GM18517 (cell line): ENCODE measurements at regions not wholly inside any gene's neighbourhood (a gene's known extent, or its start where the extent isn't known, plus 50 kb on each side); places are given as distances from the start of the nearest gene placed in this dataset.

ENCODE experiments used
- ATAC-seq: cut with Tn5 transposase; IDR thresholded peaks from one replicate; pipeline ENCODE4 v1.9.1; 2021; ENCODE audit warnings: mild to moderate bottlenecking, moderate library complexity; ENCODE audit not compliant: unreplicated experiment

DNA sequence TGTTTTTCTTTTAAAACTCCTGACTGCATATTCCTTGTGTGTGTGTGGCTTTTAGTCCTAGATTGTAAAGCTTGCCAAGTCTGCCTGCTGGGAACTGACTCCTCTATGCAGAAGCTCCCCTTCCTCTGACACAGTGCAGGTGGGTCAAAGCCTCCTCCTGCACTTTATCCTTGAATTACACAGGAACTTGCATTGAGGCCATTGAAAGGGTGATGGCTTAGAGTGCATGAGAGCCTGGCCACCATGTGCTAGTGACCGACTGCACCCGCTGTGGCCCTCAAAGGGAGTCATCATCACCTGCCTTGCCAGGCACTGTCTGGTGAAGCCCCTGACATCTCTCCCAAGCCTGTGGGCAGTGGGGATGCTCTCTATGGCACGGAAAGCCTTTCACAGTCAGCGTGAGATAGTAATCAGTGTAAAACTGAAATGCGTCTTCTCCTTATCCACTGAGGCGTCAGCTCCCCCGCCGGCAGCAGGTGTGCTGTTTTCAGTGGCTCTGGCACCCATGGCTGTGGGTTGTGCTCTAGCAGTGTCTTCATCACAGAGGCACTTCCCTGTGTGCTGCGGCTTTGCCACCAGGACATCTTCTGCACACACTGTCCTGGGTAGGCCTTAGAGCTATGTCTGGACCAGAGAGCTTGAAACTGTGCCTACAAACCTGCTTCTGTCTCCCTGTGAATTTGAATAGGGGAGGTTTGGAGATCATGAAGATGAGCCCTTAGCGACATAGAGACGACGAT is 87.9 kb downstream of the THBS2 start:
- ATAC-seq = no peak

DNA sequence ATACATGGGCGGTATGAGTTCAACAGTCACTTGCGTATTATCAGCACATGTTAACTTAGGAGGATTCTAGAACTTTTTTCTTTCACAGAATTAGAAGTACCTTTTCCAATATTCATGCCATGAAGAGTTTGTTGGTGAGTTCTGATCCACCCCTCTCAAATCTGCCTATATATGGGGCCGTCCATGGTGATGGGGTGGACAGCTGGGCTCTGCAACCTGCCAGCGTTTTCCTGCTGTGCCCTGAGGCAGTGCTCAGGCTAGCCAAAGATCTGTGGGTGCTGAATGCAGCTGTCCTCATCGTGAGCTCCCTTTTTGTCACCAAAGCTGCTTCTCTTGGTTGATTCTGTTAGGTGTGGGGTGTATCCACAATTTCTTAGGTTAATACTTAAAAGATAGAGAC is 88.7 kb downstream of the THBS2 start:
- ATAC-seq = no peak

DNA sequence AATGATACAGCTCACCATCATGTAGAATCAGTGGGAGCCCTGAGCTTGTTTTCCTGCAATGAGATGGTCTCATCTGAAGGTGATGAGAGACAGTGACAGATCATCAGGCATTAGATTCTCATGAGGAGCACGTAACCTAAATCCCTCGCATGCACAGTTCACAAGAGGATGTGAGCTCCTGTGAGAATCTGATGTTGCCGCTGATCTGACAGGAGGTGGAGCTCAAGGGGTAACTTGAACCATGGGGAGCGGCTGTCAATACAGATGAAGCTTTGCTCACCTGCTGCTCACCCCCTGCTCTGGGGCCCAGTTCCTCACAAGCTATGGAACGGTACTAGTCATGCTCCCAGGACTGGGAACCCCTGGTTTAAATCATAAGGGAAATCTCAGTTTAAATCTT is 89.2 kb downstream of the THBS2 start:
- no peak for ATAC-seq

DNA sequence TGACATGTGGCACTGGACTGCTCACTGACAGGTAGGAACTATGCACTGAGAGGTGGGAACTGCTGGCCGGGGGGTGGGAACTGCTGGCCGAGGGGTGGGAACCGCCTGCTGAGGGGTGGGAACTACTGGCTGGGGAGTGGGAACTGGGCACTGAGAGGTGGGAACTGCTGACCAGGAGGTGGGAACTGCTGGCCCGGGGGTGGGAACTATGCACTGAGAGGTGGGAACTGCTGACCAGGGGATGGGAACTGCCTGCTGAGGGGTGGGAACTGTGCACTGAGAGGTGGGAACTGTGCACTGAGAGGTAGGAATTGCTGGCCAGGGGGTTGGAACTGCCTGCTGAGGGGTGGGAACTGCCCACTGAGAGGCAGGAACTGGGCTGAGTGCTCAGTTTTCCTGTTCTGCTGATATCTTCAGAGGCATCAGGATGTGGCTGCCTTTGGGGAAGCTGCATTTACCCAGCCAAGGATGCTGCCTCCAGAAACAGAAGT is 90.2 kb downstream of the THBS2 start:
- no peak for ATAC-seq

DNA sequence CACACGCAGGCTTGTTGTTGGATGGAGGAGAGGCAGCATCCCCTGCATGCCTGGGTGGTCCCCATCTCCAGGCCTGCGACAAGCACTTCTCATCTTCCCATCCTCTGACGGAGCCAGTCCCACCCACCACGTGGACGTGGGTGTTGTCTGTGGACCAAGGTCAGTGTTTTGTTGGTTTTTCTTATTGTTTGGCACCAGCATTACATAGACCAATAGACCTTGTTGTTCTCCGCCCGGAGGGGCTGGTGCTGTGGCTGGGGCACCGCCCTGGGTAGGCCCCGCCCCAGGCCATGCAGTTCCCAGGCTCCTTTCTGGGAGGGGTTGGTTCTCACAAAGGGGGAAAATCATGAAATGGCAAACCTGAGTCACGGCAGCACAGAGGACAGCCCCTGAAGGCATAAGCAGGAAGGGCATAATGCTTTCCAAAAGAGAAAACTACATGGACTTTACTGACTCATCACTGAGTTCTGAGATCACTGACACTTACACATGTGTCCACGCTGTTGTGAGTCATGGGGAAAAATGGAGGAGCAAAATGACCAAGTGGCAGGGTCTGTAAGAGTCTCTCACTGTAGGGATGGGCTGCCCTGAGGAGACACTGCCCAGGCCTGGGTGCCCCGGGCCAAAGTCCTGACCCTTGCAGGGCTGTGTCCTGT is 90.8 kb downstream of the THBS2 start:
- no peak for ATAC-seq

DNA sequence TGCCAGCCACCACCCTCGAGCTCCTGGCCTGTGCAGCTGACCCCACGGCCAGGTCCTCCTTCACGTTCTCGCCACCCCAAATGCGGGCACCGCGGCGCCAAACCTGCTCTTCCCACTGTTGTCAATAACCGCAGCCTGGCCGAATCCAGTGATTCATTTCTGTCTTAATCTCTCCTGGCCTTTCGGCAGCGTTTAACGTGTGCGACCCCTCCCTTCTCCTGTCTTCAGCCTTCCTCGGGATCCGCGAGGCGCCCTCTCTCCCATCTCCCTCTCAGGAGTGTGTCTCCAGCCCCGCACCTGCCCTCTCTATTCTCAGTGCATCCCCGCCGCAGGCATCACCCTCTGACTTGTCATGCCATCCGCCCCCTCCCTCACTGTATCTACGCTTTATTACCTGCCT is 91.4 kb downstream of the THBS2 start:
- no peak for ATAC-seq

DNA sequence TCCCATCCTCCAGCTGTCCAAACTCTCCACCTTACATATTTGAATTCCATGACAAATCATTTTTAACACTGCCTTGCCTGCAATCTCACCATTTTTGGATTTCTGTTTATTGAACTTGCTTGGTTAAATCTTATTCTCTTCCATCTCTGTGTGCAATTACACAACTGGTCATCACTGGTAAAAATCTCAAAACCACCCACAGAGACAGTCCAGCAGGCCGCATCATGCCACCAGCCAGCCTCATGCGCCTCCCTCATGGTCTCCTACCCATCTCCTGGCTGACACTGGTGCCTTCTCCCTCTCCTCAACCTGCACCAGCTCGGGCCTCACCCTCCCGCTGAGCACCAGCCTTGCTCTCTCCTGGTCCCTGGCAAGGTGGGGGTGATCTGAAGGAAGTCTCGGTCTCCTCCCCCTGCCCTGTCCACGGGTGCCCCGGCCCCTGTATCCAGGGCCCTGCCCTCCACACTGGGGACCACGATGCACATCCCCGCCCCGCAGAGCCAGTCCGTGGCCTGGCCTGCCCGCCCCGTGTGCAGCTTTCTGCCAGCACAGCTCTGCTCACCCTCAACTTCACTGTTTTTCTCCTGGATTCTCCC is 92.0 kb downstream of the THBS2 start:
- no peak for ATAC-seq

DNA sequence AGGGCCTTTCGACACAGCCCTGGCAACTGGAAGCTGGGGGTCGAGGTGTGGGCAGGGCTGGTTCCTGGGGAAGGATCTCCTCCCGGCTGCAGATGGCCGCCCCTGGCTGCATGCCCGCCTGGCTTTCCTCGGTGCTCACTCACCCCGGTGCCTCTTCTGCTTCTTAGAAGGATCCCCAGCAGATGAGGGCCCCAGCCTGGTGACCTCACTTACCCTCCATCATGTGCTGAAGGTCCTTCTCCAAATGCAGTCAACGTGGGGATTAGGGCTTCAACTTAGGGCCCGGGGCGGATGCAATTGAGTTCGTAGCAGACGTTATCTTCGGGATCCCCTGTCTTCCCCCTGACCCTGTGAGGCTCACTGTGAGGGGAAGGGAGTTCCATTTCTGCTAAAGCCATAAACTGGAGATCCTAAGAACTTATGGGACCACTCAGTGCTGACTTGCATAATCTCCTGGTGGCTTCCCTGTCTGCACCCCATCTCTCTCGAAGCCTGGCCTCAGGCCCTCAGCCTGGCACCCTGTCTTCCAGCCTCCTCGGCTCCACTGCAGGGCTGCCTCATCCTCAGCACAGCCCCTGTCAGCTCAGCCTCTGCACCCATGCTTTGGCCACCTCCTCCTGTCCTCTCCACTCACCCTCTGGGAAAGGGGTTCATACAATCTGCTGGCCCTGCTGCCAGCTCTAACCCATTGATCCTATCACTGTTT is 92.6 kb downstream of the THBS2 start:
- ATAC-seq = no peak

DNA sequence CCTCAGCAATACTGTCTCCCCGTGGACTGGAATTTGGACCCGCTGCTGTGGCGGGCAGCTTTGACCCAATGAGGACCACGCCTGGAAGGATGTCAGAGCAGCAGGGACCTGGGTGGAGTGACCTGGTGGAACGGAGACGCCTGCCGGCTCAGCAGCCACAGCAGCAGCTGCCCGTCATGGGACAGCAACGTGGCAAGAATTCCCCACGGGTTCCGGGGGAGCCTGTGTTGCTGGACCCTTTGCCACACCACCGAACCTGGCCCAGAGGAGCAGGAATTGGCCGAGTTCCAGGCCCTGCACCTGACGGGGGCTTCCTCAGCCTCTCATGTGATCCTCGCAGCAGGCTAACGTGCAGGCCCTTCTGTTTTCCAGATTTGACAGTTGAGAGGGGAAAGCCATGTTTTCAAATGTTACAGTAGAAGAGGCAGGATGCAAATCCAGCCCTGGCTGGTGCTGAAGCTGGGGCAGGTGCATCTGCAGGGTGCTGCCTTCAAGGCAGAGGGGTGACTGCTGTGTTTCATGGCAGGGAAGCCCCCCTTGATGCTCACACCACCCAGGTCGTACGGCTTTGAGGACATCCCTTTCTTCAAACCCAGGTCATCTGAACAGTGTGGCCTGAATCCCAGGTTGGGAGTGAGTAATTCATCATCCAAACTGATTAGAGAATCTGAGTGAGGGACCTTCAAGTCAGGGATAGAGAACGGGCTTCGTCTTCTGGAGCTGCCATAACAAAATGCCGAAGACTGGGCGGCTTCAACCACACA is 93.4 kb downstream of the THBS2 start:
- no peak for ATAC-seq

DNA sequence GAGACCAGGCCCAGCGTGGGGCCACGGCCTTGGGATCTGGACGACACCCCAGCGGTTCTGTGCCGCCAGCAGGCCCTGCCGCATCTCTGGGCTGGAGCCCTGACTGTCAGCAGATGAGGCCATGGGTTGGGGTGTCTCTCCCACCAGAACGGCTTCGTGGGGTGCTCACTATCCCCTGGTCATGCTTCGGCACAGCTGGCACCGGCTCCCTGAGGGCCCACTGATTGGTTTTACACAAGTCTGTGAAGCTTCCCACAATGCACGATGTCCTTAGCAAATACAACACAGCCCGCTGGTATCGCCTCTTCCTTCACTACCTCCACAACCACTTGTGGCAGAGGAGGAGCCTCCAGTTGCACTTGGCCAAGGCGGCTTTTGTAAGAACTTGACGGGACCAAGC is 94.3 kb downstream of the THBS2 start:
- ATAC-seq = no peak

DNA sequence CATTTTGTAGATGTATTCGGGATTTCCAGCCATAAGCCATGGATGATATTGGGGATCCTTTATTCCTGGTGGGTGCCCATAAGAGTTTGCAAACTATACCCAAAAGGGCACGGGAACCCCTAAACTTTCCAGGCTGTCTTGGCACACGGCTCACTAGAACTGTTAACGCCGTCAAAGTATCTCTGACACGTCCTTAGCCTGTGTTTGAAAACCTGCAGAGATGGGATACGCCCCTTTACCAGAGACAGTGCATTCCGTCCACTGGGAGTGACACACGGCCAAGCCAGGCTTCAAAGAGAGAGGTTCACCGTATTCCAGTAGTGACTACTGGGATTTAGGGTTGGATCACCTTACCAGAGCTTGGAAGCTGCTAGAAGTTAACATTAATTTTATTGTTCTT is 95.0 kb downstream of the THBS2 start:
- ATAC-seq = no peak

DNA sequence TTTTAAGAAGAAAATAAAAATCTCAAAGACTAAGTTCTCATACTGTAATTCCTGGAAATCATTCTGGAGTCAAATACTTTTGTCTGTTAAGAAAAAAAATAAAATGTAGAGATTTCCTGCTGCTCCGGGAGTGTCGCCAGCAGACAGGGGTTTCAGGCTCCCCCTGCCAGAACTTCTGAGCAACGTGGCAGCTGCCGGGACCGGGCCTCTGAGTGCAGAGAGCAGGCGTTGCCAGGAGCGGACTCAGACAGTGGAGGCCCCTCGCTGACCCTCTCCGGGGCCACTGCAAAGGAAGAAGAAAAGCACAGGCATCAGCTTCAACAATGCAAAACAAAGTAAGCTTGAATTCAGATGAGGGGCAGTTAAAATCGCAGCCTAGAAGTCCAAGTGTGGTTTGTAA is 95.5 kb downstream of the THBS2 start:
- ATAC-seq = no peak

DNA sequence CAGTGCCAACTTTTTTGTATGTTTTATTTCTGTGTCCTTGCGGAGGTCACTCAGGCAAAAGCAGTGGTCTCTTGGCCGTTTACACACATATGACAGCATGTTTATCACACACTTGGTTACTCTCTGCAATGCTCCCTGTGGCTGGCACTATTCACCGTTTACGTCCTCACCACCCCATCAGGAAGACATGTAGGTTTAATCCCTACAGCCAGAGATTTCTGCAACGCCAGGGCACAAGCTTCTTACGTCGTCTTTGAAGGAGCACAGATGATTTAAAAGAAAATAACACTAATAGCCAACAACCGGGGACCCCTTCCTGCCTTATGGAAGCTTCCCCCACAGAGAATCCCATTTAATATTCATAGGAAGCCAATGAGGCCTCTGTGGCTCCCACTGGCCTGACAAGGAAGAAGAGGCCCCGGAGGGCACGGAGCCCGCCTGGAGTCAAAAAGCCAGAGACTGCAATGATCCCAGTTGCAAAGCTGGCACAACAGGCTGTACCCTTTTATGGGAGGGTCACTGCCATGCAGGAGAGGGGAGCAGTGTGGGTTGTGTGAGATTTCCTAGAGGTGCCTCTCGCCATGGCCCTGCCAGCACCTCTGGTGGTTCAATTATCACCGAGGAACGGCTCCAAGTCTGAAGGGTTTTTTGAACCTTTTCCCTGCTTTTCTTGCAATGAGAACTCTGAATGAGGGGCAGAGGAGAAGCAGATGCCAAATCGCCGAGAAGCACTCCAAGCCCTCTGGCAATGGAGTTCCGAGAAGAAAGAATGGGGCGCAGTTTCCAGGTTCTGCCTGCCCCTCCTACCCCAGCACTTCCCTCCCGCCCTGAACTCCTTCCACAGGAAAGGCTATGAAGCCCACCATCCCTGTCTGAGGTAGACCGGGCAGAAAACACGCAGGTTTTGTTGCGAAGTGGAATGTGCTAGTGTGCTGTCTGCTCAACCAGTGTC is 96.2 kb downstream of the THBS2 start:
- ATAC-seq = no peak

DNA sequence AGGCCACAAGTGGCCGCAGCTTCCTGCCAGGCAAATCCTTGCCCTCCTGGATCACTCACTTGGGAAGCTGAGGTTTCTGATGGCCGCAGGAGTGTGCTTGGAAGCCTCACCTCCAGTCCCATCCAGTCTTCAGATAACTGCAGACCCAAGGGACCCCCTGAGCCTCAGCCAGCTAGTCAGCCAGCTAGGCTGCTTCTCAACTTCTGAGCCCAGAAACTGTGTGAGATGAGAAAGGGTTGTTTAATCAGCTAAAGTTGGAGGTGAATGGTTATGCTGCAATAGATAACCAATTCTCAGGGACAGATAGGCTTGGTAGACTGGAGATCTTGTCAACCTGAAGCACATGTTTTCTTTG is 96.9 kb downstream of the THBS2 start:
- no peak for ATAC-seq

DNA sequence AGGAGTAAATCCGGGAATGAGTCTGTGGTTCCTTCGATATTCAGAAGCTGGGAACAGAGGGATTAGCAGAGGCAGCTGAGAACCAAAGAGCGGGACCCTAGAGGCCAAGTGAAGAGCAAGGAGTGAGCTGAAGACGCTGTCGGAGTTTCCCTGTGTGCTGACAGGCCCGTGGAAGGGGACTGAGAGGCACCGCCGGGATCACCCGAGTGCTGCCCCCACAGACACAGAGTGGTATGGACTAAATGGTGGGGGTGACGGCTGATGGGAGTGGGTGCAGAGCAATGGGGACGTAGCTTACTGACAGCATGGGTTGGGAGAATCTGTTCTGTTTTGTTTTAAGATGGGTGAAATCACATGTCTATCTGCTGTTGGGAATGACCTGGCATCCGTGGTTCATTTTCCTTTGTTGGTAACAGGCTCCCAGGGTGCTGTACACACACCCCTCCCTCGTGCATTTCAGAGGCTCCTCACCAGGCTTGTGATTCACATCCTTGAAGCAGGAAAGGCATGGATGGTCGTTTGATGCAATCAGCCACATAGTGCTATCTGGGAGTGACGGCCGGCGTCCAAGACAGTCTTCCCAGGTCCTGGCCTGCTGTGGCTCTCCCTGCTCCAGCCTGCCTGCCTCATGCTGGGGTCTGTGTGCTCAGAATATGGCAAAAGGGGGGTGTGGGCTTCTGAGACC is 97.4 kb downstream of the THBS2 start:
- no peak for ATAC-seq

DNA sequence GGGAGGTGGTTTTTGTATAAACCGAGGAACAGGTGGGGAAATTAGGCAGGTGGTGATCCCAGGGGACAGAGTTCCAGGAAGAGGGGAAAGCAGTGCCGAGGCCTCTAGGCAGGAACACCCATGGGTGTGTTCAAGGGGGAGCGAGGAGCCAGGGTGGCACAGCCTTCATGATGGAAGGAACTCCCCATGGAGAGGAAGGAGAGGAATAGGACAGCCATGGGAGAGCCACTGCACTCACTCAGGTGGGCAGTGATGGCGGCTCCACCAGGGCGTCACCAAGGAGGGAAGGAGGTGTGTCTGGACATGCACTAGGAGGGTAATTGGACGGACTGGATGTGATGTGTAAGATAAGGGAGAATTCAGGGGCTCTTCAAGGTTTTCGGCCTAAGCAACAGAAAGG is 98.2 kb downstream of the THBS2 start:
- no peak for ATAC-seq

DNA sequence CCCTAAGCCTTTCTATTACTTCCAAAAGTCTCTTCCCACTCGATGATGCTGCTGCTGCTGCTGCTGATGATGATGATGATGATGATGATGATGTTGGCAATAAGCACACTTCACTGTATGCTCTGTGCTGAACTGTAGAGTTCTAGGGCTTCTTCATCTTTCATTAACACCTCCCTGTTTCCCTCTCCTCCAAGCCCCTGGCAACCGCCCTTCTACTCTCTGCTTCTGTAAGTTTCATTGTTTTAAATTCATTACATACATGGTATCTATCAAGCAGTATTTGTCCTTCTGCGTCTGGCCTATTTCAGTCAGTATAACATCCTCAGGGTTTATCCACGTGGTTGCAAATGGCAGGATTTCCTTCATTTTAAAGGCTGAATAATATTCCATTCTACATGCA is 100.2 kb downstream of the THBS2 start:
- no peak for ATAC-seq

DNA sequence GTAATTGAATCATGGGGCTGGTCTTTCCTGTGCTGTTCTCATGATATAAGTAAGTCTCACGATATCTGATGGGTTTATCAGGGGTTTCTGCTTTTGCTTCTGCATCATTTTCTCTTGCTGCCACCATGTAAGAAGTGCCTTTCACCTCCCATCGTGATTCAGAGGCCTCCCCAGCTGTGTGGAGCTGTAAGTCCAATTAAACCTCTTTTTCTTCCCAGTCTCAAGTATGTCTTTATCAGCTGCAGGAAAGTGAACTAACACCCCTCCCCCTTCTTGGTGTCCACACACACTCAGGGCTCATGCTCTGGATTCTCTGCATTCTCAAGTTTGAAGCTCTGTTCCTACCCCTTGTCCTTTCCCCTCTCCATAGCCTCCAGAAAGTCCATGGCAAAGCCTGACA is 107.1 kb downstream of the THBS2 start:
- ATAC-seq = no peak

DNA sequence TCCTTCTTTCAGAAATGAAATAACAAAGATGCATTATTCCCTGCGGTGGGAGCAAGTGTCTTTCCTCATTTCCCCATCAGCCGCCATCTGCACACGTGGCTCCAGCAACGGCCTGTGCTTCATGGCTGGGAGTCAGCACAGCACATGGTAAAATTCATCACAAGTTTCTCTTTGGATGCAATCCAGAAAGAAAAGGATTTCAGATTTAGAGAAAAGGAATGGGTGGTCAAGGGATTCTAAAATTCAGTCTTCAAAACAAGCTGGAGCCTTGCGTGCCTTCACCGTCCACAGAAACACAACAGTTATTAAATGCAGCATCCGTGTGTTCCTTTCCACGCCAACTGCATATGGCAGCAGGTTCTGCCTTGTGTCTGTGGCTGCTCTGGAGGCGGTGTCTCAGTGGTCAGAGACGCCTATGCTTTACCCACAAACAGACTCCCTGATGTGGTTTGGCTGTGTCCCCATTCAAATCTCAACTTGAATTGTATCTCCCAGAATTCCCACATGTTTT is 107.6 kb downstream of the THBS2 start:
- no peak for ATAC-seq
